Stimulated activated CD8-positive, alpha-beta memory T cell treated with anti-CD3 and anti-CD28 coated beads, Interleukin-2, amount 100 ng/mL, for 48 hours (primary cell): ENCODE measurements at regions not wholly inside any gene's neighbourhood (a gene's known extent, or its start where the extent isn't known, plus 50 kb on each side); places are given as distances from the start of the nearest gene placed in this dataset.
"Not testable (repeated sequence)": the region's sequence is repeated elsewhere in the genome, so short reads cannot be mapped to it uniquely, and the experiment has no call there.

Source experiments
- DNase-seq, 2 donors: peaks; one replicate each; pipeline ENCODE4 v3.0.0-alpha.2; 2020; ENCODE audit warnings: low read depth in 2 of 2

DNA sequence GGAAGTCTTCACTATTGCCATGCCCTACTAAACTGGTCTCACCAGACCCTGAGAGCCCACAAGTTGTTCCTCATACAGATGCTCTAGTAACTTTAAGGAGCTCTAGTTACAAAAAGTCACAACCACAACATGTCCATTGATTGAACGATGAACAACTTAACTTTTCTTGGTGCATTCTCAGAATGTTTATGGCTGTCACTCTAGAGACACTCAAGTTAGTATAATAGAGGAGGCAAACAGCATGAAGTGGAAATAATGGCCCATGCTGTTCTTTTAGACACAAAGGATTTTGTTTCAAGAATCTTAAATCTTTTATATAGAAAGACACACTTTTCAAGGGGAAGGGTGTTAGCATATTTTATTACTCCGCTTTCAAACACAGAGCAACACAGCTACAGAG is 934.4 kb downstream of the HACE1 start:
- DNase-seq, result no peak

- no peak for DNase-seq
These were observed 949.7 kb downstream of the HACE1 start for GRCh38 chr6:103910018-103910417.

GRCh38 chr6:103908898-103909297 is 950.8 kb downstream of the HACE1 start:
- DNase-seq, result no peak

DNA sequence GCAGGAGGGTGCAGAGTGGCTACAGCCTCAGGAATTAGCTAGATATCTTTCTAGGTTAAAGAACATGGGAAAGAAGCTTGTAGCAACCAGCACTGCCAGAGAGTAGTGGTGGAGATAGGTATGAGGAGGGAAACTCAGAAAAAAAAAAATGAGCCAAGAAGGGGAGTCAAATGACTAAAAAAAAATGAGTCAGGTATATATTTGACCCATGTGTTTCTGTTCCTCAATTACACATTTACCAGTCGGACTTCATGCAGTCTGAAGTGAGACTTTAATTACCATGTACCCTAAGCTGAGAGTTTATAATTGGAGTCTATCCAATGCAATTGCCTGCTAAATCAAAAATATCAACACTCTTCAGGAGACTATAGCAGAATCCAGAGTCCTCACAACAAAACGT is 964.6 kb downstream of the HACE1 start:
- DNase-seq, result no peak

- no peak for DNase-seq
These were observed 966.6 kb downstream of the HACE1 start for GRCh38 chr6:103893141-103893581.

DNA sequence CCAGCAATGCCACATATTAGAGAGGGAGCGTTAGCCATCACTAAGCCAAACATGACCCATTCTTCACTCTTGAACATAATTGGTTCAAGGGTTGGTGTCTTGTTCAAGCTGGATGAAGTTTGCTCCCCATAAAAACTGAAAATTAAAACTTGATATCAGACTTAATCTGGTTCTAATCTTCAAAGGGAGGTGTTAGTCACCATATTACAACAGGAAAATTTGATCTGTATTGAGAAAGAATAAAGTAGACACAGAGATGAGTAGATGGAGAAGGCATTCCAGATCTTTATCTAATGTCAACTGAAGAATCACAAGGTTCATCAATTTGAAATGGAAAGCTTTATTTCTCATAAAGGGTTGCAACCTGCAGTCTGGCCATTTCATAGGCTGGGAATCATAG is 972.8 kb downstream of the HACE1 start:
- no peak for DNase-seq

DNA sequence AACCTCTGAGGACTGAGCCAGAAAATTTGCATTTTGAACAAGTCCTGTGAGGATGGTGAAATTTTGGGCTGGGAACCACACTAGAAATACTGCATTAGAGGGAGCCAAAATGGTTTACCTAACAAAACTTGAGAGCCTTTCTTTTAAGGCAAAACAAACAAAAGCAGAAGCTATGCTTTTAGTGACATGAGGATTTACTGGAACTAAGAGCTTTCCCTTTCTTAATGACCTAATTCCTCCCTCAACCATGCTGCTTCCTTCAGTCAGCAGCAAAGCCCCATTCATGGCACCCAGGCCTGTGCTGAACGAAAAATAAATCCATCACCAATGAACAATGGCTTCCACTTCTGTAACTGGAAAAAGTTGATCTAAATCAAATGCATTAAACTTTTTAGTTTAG is 974.3 kb downstream of the HACE1 start:
- no peak for DNase-seq

DNA sequence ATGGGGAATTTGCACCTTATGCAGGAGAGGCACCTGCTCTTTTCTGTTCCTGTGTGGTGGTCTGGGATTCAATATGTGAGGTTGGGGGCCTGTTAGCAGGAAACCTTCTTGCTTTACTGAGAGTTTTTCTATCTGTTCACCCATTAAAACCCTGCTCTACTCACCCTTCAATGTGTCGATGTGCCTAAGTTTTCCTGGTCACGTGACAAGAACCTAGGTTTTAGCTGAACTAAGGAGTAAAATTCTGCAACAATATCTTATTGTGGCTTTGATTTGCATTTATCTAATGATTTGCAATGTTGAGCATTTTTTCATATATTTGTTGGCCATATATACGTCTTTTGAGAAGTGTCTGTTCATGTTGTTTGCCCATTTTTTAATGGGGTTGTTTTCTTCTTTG is 979.9 kb downstream of the HACE1 start:
- DNase-seq, result no peak

- DNase-seq, result no peak
These were observed 984.5 kb downstream of the HACE1 start for GRCh38 chr6:103875221-103875620.

GRCh38 chr6:103874575-103874974 is 985.1 kb downstream of the HACE1 start:
- no peak for DNase-seq

DNA sequence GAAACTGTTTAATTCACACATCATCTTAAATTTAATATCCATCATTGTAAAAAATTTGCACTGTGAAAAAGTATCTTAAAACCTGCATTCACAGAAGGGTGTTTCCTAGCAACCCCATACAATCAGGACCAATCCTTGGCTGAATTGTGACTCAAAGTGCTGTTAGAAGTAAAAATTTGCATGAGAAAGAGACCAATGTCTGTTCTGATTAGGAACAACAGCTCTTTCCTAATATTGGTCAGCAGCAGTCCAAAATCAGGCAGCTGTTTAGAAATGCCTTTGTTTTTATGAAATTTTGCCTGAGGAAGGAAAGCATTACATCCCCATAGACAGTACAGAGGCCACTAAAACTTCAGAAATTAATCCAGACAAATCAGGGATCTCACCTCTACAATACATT is 987.0 kb downstream of the HACE1 start:
- no peak for DNase-seq

GRCh38 chr6:103872233-103872632 is 987.5 kb downstream of the HACE1 start:
- no peak for DNase-seq

- no peak for DNase-seq
These were observed 988.7 kb downstream of the HACE1 start for GRCh38 chr6:103870970-103871369.

DNA sequence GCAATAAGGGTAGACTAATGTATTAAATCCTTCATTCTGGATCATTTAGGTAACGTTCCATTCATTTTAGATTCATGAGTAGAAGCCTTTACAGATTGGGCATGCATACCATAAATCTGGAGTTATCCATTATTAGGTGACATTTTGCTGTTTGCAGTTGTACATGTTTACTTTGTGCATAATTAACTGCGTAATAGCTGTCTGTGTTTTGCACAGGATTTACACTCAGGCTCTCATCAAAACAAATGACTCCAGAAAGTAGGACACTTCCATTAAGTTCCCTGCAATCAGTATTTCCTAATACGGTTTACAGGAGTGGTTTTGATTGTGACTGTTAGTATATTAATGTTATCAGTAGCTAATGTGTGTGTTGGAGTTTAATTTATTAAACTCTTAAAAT is 997.4 kb downstream of the HACE1 start:
- DNase-seq, result no peak

- DNase-seq, result no peak
These were observed 1001.7 kb downstream of the HACE1 start for GRCh38 chr6:103858003-103858402.

GRCh38 chr6:103855750-103856149 is 1004.0 kb downstream of the HACE1 start:
- no peak for DNase-seq

DNA sequence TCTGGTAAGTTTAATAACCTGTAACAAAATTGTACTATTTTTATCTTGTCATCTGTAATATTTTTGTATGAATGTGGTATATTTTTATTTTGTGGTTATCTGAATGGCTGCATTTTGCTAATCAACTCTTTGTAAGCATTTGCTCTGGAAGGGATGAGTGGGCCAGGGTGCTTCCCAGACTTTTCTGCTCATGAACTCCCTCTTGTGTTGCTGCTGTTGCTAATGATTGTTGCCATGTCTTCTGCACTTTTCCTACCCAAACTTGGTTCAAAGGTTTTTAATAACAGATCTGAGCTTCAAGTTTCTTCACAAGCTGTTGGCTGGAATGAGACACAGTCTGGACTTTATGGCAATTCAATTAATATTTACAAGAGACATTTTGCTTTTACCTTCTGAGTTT is 1005.7 kb downstream of the HACE1 start:
- no peak for DNase-seq

DNA sequence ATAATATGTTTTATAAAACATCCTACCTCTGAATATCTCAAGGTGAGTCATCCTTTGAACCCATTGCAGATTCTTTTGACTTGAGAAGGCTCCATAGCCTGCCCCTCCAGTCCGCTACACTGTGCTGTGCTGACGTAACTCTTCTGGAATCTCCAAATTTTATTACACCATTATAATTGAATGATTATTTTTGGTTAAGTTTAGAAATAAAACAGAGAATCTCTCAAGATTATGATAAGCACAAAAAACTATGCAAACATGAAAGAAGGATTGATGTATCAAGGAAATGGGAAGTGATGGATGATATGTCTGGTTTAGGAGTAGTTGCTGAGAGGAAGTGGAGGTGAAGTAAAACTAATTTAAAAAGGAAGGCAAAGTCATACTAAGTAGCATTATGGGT is 1021.3 kb downstream of the HACE1 start:
- no peak for DNase-seq

- DNase-seq, result no peak
These were observed 1033.5 kb downstream of the HACE1 start for GRCh38 chr6:103826209-103826608.

DNA sequence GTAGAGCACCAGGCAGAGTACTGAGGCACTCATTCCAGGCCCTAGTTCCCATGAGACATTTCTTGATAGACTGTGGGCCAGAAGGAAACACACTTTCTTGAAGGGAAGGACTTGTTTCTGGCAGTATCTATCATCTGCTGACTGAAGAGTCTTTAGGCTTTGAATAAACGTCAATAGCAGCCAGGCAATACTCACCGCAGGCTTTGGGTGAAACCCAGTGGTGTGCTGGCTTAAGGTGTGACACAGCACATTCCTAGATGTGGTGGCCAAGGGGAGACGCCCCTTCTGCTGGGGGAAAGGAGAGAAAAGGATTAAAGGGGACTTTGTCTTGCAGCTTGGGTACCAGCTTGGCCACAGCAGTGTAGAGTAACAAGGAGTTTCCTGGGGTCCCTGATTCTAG is 1039.6 kb downstream of the HACE1 start:
- DNase-seq, result no peak

- DNase-seq, result no peak
These were observed 1040.2 kb downstream of the HACE1 start for GRCh38 chr6:103819509-103819908.

DNA sequence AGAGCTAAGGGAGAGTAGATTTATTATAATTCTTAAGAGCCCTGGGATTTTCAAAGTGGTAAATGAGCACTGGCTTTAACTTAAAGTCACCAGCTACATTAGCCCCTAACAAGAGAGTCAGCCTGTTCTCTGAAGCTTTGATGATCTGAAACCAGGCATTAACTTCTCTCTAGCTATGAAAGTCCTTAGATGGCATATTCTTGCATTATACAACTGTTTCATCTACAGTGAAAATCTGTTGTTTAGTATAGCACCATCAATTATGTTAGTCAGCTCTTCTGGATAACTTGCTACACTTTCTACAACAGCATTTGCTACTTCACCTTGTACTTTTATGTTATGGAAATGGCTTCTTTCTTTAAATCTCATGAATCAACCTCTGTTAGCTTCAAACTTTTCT is 1046.7 kb downstream of the HACE1 start:
- no peak for DNase-seq

GRCh38 chr6:103801901-103802479 is 1057.7 kb downstream of the HACE1 start:
- not testable (repeated sequence) for DNase-seq

GRCh38 chr6:103799971-103800670 is 1059.6 kb downstream of the HACE1 start:
- DNase-seq, result no peak
